HL-60 (cell line): ENCODE measurements at regions not wholly inside any gene's neighbourhood (a gene's known extent, or its start where the extent isn't known, plus 50 kb on each side); places are given as distances from the start of the nearest gene placed in this dataset.

Experiments
- TF ChIP-seq, protein P1 (sequence below): IDR thresholded peaks from 2 replicates; pipeline ENCODE4 v1.6.1; 2012; ENCODE audit warnings: low read depth; ENCODE audit not compliant: insufficient replicate concordance
- TF ChIP-seq, protein P2 (sequence below): IDR thresholded peaks from one replicate; pipeline ENCODE4 v1.5.1; 2011; ENCODE audit warnings: low read length, control low read depth, inconsistent platforms; ENCODE audit not compliant: insufficient read depth

DNA sequence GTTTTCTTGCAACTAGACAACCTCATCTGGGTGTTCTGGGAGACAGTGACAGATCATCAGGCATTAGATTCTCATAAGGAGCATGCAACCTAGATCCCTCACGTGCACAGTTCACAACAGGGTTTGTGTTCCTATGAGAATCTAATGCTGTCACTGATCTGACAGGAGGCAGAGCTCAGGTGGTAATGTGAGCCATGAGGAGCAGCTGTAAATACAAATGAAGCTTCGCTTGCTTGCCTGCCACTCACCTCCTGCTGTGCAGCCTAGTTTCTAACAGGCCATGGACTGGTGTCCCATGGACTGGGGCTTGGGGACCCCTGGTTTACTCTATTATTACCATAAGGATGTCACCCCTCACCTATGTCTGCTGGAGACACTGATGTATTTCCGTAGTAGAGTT, 166.8 kb downstream of the PSAT1 start:
- TF ChIP-seq, protein P1, sequence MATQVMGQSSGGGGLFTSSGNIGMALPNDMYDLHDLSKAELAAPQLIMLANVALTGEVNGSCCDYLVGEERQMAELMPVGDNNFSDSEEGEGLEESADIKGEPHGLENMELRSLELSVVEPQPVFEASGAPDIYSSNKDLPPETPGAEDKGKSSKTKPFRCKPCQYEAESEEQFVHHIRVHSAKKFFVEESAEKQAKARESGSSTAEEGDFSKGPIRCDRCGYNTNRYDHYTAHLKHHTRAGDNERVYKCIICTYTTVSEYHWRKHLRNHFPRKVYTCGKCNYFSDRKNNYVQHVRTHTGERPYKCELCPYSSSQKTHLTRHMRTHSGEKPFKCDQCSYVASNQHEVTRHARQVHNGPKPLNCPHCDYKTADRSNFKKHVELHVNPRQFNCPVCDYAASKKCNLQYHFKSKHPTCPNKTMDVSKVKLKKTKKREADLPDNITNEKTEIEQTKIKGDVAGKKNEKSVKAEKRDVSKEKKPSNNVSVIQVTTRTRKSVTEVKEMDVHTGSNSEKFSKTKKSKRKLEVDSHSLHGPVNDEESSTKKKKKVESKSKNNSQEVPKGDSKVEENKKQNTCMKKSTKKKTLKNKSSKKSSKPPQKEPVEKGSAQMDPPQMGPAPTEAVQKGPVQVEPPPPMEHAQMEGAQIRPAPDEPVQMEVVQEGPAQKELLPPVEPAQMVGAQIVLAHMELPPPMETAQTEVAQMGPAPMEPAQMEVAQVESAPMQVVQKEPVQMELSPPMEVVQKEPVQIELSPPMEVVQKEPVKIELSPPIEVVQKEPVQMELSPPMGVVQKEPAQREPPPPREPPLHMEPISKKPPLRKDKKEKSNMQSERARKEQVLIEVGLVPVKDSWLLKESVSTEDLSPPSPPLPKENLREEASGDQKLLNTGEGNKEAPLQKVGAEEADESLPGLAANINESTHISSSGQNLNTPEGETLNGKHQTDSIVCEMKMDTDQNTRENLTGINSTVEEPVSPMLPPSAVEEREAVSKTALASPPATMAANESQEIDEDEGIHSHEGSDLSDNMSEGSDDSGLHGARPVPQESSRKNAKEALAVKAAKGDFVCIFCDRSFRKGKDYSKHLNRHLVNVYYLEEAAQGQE: no peak
- TF ChIP-seq, protein P2, sequence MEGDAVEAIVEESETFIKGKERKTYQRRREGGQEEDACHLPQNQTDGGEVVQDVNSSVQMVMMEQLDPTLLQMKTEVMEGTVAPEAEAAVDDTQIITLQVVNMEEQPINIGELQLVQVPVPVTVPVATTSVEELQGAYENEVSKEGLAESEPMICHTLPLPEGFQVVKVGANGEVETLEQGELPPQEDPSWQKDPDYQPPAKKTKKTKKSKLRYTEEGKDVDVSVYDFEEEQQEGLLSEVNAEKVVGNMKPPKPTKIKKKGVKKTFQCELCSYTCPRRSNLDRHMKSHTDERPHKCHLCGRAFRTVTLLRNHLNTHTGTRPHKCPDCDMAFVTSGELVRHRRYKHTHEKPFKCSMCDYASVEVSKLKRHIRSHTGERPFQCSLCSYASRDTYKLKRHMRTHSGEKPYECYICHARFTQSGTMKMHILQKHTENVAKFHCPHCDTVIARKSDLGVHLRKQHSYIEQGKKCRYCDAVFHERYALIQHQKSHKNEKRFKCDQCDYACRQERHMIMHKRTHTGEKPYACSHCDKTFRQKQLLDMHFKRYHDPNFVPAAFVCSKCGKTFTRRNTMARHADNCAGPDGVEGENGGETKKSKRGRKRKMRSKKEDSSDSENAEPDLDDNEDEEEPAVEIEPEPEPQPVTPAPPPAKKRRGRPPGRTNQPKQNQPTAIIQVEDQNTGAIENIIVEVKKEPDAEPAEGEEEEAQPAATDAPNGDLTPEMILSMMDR: no peak
